Calu3 (cell line): ENCODE measurements at regions not wholly inside any gene's neighbourhood (a gene's known extent, or its start where the extent isn't known, plus 50 kb on each side); places are given as distances from the start of the nearest gene placed in this dataset.
A peak's percentile ranks its signal among the peaks of the same experiment; 100 is the strongest.

Experiments used
- BruUV-seq: library from RNA; stranded (reverse); fragments of 400-500 nt; replicated peaks from 2 replicates; lab custom pipeline; 2021; lab: Mats Ljungman, UMichigan
- CTCF ChIA-PET: fragments of 300-600 bp; sonication (Branson Sonifier 250); formaldehyde crosslinking; loops from one replicate; lab custom pipeline; 2022; ENCODE audit warnings: antibody characterized with exemption; lab: Charles Lee
- DNase-seq: peaks from one replicate; pipeline ENCODE4 v3.0.0; 2022
- H3K27ac Mint-ChIP-seq: one replicate; pipeline ENCODE4 v1.8.0; 2022; ENCODE audit warnings: mixed read lengths; ENCODE audit not compliant: unreplicated experiment
- H3K27me3 Mint-ChIP-seq: one replicate; pipeline ENCODE4 v1.8.0; 2022; ENCODE audit warnings: mixed read lengths; ENCODE audit not compliant: unreplicated experiment
- H3K36me3 Mint-ChIP-seq: one replicate; pipeline ENCODE4 v1.8.0; 2022; ENCODE audit warnings: mild to moderate bottlenecking, moderate library complexity, mixed read lengths; ENCODE audit not compliant: insufficient read depth, unreplicated experiment
- H3K4me1 Mint-ChIP-seq: one replicate; pipeline ENCODE4 v1.8.0; 2022; ENCODE audit warnings: mild to moderate bottlenecking, low read depth, mixed read lengths; ENCODE audit not compliant: unreplicated experiment
- H3K4me3 Mint-ChIP-seq: one replicate; pipeline ENCODE4 v1.8.0; 2022; ENCODE audit warnings: mild to moderate bottlenecking, low read depth, moderate library complexity, mixed read lengths; ENCODE audit not compliant: unreplicated experiment
- H3K9me3 Mint-ChIP-seq: one replicate; pipeline ENCODE4 v1.8.0; 2022; ENCODE audit warnings: low read depth, mixed read lengths; ENCODE audit not compliant: unreplicated experiment
- intact Hi-C: fragments of 100-400 bp; cut with micrococcal nuclease; formaldehyde crosslinking; loops from one replicate; pipeline ENCODE4 v1.10.0; 2022; ENCODE audit not compliant: unreplicated experiment
- TF ChIP-seq, protein P1 (sequence below): fragments of 200-600 bp; IDR thresholded peaks from one replicate; pipeline ENCODE4 v1.8.0; 2022; ENCODE audit warnings: antibody characterized with exemption; ENCODE audit not compliant: unreplicated experiment

DNA sequence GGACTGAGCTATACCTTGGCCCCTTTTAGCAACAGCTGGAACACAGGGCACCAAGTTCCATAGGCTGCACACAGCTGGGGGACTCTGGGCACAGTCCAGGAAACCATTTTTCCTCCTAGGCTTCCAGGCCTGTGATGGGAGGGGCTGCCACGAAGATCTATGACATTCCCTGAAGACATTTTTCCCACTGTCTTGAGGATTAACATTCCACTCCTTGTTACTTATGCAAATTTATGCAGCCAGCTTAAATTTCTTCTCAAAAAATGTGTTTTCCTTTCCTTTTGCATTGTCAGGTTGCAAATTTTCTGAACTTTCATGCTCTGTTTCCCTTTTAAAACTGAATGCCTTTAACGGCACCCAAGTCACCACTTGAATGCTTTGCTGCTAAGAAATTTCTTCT, 580.1 kb upstream of the FTMT start:
- peaks cover 6% of the 10 kb centered on the region for H3K36me3 Mint-ChIP-seq
- CTCF ChIA-PET, result no interaction called here
- no peak overlapping the region for H3K4me3 Mint-ChIP-seq
- intact Hi-C loops, result no loop called here
- no peaks in the 10 kb centered on the region for H3K4me1 Mint-ChIP-seq
- no peak for DNase-seq
- BruUV-seq, result no TSS peak
- H3K9me3 Mint-ChIP-seq, result peaks cover 9% of the 10 kb centered on the region
- no peaks in the 10 kb centered on the region for H3K27me3 Mint-ChIP-seq
- TF ChIP-seq, protein P1, sequence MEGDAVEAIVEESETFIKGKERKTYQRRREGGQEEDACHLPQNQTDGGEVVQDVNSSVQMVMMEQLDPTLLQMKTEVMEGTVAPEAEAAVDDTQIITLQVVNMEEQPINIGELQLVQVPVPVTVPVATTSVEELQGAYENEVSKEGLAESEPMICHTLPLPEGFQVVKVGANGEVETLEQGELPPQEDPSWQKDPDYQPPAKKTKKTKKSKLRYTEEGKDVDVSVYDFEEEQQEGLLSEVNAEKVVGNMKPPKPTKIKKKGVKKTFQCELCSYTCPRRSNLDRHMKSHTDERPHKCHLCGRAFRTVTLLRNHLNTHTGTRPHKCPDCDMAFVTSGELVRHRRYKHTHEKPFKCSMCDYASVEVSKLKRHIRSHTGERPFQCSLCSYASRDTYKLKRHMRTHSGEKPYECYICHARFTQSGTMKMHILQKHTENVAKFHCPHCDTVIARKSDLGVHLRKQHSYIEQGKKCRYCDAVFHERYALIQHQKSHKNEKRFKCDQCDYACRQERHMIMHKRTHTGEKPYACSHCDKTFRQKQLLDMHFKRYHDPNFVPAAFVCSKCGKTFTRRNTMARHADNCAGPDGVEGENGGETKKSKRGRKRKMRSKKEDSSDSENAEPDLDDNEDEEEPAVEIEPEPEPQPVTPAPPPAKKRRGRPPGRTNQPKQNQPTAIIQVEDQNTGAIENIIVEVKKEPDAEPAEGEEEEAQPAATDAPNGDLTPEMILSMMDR, result no peak
- no peak overlapping the region for H3K27ac Mint-ChIP-seq

DNA sequence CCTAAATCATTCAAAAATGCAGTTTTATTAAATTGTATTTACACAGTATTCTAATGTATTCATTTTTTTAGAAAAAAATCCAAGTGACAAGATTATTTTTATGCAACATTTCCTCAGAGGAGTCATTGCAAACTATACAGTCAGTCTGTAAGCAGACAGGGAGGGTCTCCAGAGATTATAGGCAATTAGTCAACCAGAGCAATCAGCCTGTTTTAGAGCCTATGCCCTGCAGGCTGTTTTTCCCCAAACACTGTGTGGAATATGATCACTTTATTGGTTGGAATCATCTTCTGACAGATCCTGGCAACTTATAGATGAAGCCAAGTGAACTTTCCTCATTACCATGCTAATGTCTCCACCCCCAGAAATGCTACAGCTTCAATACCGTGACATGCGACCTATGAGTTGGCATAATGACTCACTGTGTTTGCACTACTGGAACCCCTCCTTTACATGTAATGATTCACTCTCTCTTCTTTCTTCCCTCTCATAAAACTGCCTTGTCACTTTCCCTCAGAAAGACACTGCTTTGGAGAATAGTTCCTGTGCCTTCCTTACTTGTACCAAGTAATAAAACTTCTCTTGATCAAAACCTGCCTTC, 577.7 kb upstream of the FTMT start:
- TF ChIP-seq, protein P1, result no peak
- H3K4me1 Mint-ChIP-seq, result no peaks in the 10 kb centered on the region
- BruUV-seq, result no TSS peak
- H3K9me3 Mint-ChIP-seq, result peaks cover 9% of the 10 kb centered on the region
- H3K36me3 Mint-ChIP-seq, result peaks cover 6% of the 10 kb centered on the region
- H3K27me3 Mint-ChIP-seq, result no peaks in the 10 kb centered on the region
- intact Hi-C loops, result no loop called here
- peak overlapping the region; percentile 27 for H3K4me3 Mint-ChIP-seq
- peak overlapping the region; percentile 83 for H3K27ac Mint-ChIP-seq
- peak; percentile 68 for DNase-seq
- CTCF ChIA-PET, result no interaction called here

DNA sequence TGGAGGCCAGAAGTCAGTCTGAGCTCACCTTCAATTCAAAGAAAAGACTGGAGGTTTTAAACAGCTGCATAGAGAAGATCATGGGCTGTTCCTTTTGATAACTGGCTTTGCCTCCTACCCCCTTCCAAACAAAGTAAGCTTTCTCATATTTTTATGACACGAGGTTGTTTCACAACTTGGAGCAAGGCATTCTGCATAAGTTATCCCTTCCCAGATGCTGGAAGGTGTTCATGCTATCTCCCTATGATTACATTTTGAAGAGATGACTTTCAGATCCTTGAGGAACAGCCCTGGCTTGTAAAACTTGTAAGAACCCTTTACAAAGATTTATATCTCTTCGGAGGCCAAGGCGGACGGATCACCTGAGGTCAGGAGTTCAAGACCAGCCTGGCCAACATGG, 571.9 kb upstream of the FTMT start:
- TF ChIP-seq, protein P1, result no peak
- no peak overlapping the region for H3K4me3 Mint-ChIP-seq
- intact Hi-C loops, result no loop called here
- DNase-seq, result no peak
- CTCF ChIA-PET, result no interaction called here
- H3K27me3 Mint-ChIP-seq, result no peaks in the 10 kb centered on the region
- H3K27ac Mint-ChIP-seq, result no peak overlapping the region
- no TSS peak for BruUV-seq
- no peaks in the 10 kb centered on the region for H3K36me3 Mint-ChIP-seq
- H3K9me3 Mint-ChIP-seq, result peaks cover 4% of the 10 kb centered on the region
- no peaks in the 10 kb centered on the region for H3K4me1 Mint-ChIP-seq

DNA sequence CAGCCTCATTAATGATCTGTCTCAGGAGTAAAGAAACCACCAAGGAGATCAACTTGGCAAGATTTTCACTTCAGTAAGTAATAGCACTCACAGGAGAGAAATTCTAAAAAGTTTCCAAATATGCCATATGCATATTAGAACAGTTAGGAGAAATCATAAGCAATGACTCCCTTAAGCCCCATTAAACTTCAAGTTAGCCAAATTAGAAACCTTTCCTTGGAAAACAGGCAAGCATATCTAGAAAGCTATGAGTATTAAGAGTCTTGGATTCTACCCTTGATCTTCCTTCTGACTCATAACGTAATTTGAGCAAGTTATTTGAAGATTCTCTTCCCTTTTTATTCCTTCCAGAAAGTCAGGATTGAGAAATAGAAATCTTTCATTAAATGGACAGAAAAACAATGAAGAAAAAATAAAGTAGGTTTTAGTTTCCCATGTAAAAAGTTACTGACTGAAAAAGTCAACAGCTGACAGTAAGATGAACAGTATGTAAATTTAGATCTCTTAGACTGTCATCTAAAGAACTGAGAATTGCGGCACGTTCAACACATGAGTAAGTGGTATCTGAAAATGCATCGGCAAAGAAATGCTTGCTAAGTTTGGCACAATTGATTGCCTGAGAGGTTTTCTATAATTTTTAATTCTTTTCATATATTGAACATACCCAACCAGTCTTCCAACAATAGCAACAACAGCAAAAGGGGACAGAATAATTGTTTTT, 565.7 kb upstream of the FTMT start:
- Mint-ChIP-seq H3K27me3 (no peaks in the 10 kb centered on the region), H3K4me1 (peaks cover 3% of the 10 kb centered on the region), H3K36me3 (no peaks in the 10 kb centered on the region), H3K27ac (no peak overlapping the region), H3K4me3 (no peak overlapping the region), H3K9me3 (peaks cover 6% of the 10 kb centered on the region)
- intact Hi-C loops, result no loop called here
- BruUV-seq, result no TSS peak
- TF ChIP-seq, protein P1, result no peak
- no peak for DNase-seq
- CTCF ChIA-PET, result interaction anchor here (0.5 to 0.9 kb wide), 2 partner anchors 44 to 297 kb away, joined by 3 read pairs; no protein-coding TSS in a partner anchor
